HG02588 (cell line): ENCODE measurements at regions not wholly inside any gene's neighbourhood (a gene's known extent, or its start where the extent isn't known, plus 50 kb on each side); places are given as distances from the start of the nearest gene placed in this dataset.
A peak's percentile ranks its signal among the peaks of the same experiment; 100 is the strongest.

Experiments
- ATAC-seq: cut with Tn5 transposase; IDR thresholded peaks from one replicate; pipeline ENCODE4 v1.9.1; 2021; ENCODE audit warnings: mild to moderate bottlenecking, moderate library complexity; ENCODE audit not compliant: unreplicated experiment

DNA sequence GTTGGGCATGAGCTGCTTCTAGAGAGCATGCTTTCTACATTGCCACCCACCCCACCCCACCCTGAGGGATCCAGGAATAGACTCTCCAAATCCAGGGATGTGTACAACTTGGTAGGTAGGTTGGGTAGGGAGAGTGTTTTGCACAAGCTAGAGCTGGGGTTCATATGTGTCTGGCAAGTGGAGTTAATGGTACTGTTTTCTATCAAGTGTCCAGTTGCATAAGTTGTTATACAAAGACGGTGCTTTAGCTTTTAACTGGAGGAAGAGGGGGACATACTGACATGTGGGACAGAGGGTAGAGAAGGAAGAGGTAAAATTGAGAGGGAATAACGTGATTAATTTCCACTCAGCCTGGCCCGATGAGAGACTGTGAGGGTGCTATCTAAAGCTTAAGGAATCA is 51.0 kb upstream of the TNC start:
- no peak for ATAC-seq

DNA sequence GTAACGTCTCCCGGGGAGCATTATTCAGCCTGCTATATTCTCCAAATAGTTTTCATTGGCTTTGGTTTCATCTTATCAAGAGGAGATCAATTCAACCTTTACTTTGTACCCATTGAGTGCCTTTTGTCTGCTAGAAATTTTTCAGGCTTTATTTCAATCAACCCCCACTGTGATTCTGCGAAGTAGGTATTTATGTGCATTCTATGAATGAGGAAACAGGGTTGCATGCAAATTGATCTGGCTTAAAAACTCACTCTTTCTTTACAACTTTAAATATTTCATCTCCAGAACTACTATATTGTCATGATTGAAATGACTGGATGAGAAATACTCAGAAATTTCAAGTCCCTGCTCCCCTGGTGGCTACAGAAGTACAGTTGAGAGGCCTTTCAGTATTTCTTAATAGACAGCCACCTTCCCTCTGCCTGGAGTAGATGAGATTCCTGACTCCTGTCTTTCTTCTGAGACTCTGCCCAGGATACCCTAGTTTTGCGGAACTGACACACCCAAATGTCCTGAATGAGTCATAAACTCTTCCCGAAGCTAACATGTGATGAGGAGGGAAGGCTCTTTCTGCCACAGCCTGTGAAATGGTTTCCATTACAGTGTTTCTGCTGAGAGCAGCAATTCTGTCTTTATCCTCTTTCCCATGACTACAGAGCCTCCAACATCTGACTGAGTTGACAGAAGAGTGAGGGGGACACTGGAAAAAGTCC is 52.6 kb upstream of the TNC start:
- ATAC-seq: no peak

DNA sequence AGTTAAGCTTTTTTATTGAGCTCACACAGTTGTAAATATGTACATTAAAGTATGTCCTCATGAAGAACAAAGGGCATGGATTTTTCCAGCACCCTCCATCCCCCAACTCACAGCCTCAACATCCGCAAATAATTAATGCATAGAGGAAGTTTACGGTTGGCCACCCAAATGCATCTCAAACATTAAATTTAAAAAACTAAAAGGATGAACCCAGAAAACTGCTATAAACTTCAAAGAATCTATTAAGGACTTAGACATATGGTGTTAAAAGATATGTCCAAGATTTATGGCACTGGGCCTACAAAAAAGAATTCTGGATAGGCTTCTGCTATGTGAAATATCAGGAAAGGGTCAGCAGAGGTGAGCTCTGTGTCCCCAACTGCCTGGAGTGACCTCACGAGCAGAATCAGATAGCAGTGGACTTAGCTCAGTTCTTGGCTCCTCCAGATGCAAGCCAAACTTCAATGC is 54.0 kb upstream of the TNC start:
- ATAC-seq: no peak

DNA sequence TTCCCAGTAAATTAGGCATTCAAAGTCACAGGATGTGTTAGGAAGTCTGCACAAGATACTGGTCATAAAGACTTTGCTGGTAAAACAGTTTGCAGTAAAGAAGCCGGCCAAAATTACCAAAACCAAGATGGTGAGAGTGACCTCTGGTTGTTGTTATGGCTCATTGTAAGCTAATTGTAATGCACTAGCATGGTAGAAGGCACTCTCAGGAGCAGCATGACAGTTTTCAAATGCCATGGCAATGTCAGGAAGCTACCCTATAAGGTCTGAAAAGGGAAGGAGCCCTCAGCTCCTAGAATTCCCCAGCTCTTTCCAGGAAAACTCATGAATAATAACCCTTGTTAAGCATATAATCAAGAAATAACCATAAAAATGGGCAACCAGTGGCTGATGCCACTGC is 64.3 kb upstream of the TNC start:
- no peak for ATAC-seq

DNA sequence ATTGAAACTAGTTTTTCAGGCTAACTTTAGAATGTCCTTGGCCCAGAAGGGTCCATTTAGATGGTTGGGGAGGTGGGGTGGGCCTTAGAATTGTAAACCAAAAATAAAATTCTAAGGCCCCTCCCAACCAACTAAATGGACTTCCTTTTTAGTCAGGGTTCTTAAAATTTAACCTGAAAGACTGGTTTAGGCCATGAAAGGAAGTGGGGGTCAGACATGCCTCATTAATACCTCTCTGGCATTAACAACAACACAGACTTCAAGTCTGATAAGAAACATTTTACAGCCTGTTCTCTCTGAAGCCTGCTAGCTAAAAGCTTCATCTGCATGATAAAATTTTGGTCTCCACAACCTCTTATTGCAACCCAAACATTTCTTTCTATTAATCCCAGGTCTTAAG is 65.5 kb upstream of the TNC start:
- ATAC-seq: no peak

DNA sequence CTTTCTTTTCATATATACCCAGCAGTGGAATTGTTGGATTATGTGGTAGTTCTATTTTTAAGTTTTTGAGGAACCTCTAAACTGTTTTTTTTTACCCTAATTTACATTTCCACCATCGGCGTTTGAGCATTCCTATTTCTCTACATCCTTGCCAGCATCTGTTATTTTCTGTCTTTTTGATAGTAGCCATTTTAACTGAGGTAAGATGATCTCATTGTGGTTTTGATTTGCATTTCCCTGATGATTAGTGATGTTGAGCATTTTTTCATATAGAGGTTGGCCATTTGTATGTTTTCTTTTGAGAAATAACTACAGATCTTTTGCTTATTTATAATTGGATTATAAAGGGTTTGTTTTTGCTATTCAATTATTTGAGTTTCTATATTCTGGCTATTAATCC is 71.7 kb upstream of the TNC start:
- ATAC-seq: no peak

DNA sequence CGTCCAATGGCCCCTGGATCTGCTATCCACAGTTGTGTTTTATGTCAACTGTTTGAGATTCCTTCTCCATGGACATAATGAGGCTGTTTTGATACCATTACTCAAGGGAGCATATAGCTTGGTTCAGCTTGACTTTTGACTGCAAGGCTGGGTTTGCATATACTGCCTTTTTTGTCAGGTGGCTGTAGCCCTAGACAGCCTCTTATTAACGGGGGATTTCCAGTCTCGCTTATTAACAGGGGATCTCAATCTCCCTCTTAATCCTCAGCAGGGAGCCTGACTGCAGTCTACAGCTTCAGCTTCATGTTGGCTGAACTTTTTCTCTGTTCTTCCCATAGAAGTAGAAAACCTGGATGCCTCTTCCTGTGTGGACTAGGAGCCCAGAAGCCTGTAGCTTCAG is 73.7 kb upstream of the TNC start:
- ATAC-seq: no peak

DNA sequence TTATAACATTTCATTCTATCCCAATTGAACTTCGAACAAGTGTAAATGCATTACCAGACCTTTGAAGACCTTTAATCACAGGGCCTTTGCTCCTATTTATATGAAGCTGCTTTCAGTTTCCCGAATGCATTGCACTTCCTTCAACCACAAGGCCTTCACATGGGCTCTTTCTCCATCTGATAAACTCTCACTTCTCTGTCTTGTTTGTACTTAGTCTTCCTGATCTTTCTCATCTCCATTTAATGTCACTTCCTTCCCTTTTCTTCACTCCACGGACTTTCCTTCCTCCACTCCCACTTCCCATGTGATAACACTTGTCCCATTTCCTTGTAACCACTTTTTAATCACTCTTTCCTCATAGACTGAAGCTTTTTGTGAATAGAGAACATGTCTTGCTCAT is 74.3 kb upstream of the TNC start:
- ATAC-seq: no peak

DNA sequence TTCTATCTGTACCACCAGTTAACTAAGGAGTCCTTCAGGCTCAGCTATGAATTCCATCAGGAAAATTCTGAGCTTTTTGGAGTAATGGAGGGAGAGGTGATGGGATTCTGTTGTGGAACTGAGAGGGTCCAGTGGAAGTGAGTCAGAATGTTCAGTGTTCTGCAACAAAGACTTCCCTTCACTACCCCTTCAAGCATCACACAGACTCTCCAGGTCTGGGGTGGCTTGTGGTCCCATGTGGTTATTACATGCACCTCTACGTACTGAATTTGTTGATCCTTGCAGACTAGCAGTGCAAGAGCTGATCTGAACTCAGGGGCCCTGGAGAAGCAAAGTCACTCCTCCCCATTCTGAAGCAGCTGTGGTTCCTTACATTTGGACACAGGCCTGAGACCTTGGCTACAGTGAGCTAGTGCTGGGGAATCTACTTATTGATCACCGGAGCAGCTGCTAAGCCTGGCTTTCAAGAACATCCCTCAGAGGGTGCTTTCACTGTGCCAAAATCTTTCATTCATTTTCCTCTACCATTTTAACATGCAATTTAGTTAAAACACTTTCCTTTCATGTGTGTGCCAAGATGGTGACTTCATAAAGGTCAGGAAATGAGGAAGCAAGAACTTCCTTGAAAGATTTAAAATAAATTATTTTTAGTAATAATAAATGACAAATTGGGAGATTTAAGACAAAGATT is 75.0 kb upstream of the TNC start:
- ATAC-seq: no peak

DNA sequence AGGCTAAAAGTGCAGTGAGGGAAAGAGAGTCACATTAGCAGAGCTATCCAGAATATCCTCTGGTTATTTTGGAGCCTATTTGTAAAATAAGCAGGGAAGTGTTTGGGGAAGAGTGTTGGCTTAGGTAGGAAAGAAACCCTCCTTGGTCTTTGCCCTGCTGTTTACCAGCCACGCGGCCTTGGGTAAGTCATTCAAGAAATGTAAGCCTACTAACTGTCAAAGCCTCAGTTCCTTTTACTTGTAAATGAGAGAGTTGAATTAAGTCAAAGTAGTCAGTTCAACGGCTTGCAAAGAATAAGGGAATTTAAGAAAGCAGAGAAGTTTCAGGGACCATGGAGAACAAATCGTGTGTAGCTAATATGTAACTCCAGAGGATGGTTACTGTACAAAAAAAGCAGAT is 75.8 kb upstream of the TNC start:
- no peak for ATAC-seq

DNA sequence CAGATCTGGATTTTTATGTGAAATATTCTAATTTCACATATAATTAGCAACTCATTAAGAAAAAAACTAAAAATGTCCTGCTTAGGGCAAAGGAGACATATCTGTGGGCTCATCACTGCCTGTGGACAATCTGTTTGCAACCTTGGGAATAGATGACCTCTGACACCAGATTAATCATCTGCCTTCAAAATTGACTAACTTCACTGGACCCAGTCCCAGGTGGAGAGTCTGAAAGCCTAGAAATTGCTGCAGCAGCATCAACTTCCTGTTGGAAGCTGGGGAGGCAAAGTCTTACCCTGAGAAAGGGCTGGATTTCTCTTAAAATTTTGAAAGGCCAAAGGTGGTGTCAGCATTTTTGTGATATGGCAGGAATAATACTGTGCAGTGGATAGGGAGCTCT is 76.3 kb upstream of the TNC start:
- no peak for ATAC-seq

DNA sequence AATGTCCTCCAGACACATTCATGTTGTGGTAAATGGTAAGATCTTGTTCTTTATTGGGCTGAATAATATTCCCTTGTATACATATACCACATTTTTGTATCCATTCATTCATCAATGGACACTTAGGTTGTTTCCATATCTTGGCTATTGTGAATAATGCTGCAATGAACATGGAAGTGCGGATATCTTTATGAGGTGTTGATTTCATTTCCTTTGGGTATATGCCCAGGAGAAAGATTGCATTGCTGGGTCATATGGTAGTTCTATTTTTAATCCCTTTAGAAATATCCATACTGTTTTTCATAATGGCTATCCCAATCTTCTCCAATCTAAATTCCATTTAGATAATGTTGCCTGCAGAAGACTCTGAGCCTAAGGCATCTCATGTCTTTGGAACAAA is 78.0 kb upstream of the TNC start:
- ATAC-seq: no peak

DNA sequence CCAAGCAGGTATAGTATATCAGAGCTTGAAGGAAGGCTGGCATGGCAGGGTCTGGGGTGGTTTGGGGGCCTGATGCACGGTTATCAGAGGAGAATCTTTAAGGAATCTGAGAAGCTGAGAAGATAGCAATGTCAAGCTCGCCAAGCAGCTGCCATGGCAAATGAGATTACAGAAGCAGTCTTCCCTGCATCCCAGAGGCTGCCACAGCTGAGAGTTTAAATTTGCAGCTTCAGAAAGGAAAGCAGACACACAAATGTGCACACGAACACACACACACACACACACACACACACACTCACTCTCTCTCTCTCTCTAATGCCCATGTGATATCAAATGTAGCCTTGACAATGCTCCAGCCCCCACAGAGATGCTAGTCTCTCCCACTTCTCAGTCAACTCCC is 79.0 kb upstream of the TNC start:
- ATAC-seq: no peak

DNA sequence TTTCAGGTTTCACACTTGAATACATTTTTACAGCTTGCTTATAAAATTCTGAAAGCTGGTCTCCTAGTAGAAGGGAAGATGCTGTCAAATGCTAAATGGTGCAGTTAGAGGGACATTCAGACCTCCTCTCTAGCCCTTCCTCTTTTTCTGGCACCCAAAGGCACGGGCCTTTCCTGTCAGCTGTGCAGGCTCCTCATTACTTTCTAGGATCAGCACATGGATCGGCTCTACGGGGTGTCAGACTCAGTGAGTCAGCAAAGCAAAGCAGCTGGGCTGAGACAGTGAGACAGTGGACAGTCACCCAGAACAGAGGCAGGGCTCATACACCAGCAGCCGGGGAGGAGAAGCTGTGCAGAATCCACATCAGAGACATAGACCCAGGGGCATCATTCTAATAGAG is 80.0 kb upstream of the TNC start:
- ATAC-seq: no peak

DNA sequence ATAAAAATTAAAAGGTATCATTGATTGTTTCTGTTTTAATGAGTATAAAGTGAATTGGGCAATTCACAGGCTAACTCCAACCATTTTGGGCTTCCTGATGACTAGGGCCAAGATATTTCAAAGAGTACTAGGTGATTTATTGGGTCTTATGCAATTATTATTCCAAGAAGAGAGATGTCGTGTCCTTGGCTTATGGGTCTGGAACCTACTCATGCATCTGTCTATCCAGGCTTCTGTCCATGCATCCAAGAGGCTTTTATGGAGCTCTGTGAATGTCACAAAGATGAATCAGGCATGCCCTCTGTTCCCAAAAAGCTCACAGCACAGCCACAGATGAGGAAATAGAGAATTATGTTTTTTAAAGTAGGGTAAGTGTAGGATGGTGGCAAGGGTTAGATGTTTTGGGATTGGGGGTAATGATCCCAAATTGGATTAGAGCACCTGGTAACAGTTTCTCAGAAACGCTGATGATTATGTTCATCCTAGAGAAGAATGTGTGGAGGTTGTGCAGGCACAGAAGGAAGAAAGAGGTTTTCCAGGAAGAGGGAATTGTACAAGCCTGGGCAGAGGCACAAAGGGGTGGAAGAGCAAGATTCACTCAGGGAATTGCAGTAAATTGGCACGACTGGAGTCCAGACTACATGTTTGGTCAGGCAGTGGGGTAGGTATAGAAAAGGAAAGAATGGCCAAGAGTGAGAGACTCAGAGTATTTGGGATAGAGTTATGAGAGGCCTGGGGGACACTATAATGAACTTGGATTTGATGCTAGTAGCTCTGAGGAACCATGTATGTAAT is 83.0 kb upstream of the TNC start:
- no peak for ATAC-seq

DNA sequence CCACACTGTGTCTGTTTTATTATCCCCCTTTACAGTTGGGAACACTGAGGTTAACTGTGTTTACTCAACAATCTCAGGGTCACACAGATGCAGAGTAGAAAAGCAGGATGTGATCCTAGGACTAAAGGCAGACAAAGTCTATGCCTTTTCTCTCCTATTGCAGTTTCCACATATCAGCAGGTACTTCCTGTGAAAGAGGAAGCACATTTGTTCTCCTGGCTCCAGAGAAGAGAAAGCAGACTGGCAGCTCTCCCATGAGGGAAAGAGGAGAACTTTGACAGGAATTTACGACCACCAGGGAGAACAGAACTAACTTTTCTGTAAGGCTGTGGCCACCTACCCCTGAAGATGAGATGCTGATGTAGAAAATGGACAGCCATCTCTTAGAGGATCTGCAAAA is 84.2 kb upstream of the TNC start:
- ATAC-seq: no peak

DNA sequence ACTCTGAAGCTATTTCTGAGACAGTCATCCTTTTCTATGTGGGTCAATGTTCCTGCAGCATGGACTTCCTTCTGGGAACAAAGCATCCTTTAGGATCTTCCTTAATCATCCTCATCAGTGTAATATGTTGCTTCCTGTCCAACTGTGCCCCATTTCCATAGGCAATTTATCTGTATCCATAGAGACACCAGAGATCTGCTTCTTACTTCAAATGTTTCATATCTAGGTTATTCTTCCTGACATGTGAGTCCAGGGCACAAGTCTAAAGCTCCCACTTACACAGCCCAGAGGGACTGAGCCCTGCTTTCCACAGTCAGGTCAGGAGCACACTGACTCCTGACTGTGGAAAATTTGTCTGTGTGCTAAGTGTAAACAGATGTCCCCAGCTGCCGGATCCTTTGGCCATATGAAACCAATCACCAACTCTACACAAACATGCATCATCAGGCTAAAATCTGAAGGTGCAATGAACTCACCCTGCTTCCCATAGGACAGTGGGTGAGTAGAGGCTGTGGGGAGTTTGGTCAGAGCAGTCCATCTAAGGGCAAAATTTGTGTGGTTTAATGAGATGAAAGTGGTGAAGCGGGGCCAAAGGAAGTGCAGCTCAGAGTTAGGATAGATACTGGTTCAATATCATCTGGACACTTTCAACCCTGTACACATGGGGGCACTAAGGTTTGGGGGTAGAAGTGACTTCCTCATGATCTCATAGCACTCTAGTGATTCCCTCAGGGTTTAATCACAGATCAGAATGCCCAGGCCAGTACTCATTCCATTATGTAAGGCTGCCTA is 85.2 kb upstream of the TNC start:
- no peak for ATAC-seq

DNA sequence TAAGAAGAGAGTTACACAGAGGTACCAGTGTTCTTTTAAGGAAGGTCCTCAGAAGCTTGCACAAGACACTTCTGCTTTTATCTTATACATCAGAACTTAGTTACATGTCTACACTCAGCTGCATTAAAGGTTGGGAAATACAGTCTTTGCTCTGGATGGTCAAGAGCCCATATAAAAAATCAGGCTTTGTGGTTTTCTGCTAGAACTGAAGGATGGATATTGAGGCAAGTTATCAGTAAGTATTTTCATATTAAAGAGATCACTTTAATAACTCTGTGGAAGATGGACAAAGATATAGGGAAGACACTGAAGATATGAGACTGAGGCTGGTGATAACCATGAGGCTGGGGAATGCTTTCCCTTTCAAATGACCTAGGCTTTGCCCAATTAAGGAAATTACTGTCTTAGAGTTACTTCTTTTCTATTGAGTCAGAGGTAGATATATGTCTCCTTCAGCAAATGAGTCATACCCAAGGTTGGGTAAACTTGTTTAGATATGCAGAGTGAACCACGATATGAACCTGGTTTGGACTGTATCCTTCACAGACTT is 87.0 kb upstream of the TNC start:
- ATAC-seq: peak; percentile 54

DNA sequence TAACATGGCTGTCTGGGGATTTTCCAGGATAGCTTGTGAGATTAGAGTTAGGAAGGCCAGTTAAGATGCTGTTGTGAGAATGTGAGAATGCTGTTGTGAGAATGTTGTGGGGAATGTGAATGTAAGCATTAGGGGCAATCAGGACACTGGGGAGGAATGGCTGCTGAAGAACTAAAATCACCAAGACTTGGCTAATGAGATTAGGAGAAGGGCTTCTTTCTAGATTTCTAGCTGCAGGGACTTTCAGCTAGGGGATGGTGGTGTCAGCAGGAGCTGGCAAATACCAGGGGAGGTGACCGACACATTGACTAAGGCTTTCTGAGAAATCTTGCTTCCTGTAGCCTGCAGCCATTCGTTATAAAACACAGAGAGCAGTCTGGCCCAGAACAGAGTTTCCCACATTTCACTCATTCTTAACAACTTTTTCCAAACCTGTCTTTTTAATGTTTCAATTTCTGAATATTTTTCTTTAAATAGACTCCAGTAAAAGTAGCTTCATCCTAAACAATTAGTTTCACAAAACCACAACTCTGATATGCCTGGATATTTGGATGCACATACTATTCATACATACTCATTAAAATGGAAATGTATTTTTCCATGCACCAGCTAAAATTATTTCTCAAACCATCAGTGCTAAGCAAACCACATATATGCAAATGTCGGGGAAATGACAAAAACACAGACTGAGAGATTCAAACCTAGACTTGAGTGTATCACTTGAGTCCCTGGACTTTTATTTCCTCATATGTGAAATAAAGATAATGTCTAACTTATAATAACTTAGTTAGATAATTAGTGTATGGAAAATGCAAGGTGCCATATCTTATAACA is 89.3 kb upstream of the TNC start:
- peak; percentile 37 for ATAC-seq

DNA sequence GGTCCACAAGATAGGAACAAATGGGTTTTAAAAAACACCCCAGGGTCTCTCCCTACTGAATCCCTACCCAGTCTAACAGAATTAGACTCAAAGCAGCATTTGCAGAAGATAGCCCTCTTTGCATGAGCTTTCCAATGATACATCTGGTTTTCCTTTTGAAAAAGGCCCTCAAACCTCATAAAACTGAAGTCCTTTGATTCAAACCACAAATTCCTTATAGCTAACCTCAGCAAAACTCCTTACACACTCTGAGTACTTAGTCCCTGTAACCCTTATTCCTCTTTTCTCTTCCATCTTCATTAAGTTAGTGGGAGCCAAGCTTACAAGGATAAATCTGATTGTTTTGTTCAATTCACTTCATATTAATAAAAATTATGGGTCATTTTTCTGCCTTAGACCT is 90.5 kb upstream of the TNC start:
- ATAC-seq: no peak
